ENCODE measurements at regions not wholly inside any gene's neighbourhood (a gene's known extent, or its start where the extent isn't known, plus 50 kb on each side); places are given as distances from the start of the nearest gene placed in this dataset.

DNA sequence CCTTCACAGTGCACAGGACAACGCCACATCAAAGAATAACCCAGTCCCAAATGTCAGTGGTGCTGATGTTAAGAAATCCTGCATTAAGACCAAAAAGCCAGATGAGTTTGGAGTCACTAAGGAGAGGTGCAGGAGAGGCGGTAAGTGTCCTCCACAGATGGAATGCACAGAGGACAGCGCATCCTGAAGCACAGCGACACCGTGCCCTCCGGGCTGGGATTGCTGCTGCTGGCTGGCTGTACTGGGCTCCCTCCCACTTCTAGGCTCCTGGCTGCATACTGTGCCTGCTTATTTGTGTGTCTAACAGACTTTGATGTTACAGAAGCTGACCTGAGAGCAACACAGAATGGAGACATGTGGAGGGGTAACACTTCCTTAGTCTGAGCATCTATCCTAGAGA is 325.6 kb upstream of the BOD1L1 start:
- in situ Hi-C loops (cut with MboI; ENCODE audit: low sequenced_read_pairs, unreplicated experiment), result no loop called here
- TF ChIP-seq, protein P1, sequence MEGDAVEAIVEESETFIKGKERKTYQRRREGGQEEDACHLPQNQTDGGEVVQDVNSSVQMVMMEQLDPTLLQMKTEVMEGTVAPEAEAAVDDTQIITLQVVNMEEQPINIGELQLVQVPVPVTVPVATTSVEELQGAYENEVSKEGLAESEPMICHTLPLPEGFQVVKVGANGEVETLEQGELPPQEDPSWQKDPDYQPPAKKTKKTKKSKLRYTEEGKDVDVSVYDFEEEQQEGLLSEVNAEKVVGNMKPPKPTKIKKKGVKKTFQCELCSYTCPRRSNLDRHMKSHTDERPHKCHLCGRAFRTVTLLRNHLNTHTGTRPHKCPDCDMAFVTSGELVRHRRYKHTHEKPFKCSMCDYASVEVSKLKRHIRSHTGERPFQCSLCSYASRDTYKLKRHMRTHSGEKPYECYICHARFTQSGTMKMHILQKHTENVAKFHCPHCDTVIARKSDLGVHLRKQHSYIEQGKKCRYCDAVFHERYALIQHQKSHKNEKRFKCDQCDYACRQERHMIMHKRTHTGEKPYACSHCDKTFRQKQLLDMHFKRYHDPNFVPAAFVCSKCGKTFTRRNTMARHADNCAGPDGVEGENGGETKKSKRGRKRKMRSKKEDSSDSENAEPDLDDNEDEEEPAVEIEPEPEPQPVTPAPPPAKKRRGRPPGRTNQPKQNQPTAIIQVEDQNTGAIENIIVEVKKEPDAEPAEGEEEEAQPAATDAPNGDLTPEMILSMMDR (IDR thresholded peaks at IDR 0.05; ENCODE audit: borderline replicate concordance, control extremely low read depth, extremely low read depth, insufficient read depth, missing control alignments), result no peak
- DNase-seq (ENCODE audit: low spot score), result no peak

DNA sequence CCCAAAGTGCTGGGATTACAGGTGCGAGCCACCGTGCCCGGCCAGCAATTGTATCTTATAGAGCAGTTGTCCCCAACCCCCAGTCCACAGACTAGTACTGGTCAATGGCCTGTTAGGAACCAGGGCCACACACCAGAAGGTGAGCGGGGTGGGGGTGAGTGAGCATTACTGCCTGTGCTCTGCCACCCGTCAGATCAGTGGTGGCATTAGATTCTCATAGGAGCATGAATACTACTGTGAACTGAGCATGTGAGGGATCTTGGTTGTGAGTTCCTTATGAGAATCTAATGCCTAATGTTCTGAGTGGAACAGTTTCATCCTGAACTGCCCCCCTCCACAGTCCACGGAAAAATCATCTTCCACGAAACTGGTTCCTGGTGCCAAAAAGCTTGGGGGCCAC is 328.0 kb upstream of the BOD1L1 start:
- no peak for DNase-seq (ENCODE audit: low spot score)
- TF ChIP-seq, protein P1 (IDR thresholded peaks at IDR 0.05; ENCODE audit: borderline replicate concordance, control extremely low read depth, extremely low read depth, insufficient read depth, missing control alignments), result no peak
- in situ Hi-C loops (cut with MboI; ENCODE audit: low sequenced_read_pairs, unreplicated experiment), result no loop called here

DNA sequence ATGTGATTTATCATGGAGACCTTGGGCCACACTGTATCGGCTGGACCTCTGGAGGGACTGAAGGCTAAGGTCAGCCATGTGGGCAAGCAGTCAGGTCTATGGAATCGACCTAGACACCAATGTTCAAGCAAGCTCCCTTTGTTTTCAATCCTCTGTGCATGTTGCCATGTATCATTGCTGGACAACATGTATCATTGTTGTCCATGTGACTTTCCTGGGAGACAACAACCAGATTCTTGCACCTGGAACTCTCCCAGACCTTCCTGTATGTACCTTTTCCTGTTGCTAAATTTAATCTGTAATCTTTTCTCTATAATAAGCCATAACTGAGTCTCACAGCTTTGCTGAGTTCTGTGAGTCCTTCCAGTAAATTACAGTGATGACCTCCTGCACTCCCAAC is 329.4 kb upstream of the BOD1L1 start:
- TF ChIP-seq, protein P1 (IDR thresholded peaks at IDR 0.05; ENCODE audit: borderline replicate concordance, control extremely low read depth, extremely low read depth, insufficient read depth, missing control alignments), result no peak
- no peak for DNase-seq (ENCODE audit: low spot score)
- in situ Hi-C loops (cut with MboI; ENCODE audit: low sequenced_read_pairs, unreplicated experiment), result no loop called here

- in situ Hi-C loops (cut with MboI; ENCODE audit: low sequenced_read_pairs, unreplicated experiment), result no loop called here
- TF ChIP-seq, protein P1 (IDR thresholded peaks at IDR 0.05; ENCODE audit: borderline replicate concordance, control extremely low read depth, extremely low read depth, insufficient read depth, missing control alignments), result no peak
- no peak for DNase-seq (ENCODE audit: low spot score)
Measured at GRCh38 chr4:13957871-13958270, 330.3 kb upstream of the BOD1L1 start.

GRCh38 chr4:13963601-13964000 is 336.1 kb upstream of the BOD1L1 start:
- no peak for DNase-seq (ENCODE audit: low spot score)
- in situ Hi-C loops (cut with MboI; ENCODE audit: low sequenced_read_pairs, unreplicated experiment), result no loop called here
- TF ChIP-seq, protein P1 (IDR thresholded peaks at IDR 0.05; ENCODE audit: borderline replicate concordance, control extremely low read depth, extremely low read depth, insufficient read depth, missing control alignments), result no peak

DNA sequence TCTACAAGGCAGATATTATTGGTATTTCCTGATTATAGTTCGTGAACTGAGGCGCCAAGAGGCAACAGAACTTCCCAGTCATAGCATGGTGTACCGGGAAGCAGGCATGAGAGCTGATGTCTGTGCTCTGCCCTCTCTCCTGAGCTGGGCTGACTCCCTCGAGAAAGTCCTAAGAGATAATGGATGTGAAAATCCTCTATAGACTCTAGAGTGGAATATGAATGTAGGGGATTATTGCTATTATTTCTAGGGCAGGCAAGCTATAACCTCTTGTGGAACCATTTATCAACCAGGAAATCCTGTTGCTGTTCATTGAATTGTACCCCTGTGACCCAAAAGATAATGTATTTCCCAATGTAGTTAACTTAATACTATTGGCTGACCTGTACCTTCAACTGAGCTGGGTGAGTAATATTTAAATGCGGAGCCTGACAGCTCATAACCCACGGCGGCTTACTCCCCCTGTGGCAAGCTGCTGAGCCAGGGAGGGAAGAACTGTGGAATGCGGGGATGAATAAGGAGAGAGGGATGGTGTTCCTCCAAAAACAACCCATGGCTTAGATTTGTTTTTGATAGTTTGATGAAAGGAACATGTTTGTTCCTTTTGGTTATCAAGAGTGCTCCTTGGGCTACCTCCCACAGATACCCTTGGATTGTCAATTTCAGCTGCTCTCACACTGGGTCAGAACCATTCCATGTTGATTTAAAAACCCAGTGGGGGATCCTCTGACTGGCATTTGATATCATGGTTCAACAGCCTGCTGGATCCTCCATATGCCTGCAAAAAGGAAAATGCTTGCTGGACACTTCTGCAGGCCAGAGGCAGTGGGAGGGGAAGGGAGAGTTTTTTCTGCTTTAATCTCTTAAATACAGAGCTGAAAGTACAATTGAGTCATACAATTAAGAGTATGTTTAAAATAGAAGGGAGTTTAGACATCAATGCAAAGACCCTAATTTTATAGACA is 339.0 kb upstream of the BOD1L1 start:
- in situ Hi-C loops (cut with MboI; ENCODE audit: low sequenced_read_pairs, unreplicated experiment), result no loop called here
- TF ChIP-seq, protein P1 (IDR thresholded peaks at IDR 0.05; ENCODE audit: borderline replicate concordance, control extremely low read depth, extremely low read depth, insufficient read depth, missing control alignments), result no peak
- DNase-seq (ENCODE audit: low spot score), result no peak
